ENCODE measurements at regions not wholly inside any gene's neighbourhood (a gene's known extent, or its start where the extent isn't known, plus 50 kb on each side); places are given as distances from the start of the nearest gene placed in this dataset.

GRCh38 chr1:229989591-229990248 is 77.3 kb upstream of the GALNT2 start:
- Histone ChIP-seq H3K27ac (ENCODE audit: low read length) (no peak overlapping the region), H2AFZ (ENCODE audit: low read length) (no peak overlapping the region), H3K79me2 (ENCODE audit: low read length) (no peaks in the 10 kb centered on the region), H3K4me1 (ENCODE audit: insufficient read depth, low read length) (no peaks in the 10 kb centered on the region), H3K9me3 (ENCODE audit: low read length) (no peaks in the 10 kb centered on the region), H3K27me3 (ENCODE audit: low read length) (peaks cover 54% of the 10 kb centered on the region; the same call in 1 of the 2 replicates), H3F3A (ENCODE audit: low read length, unreplicated experiment) (no peaks in the 10 kb centered on the region), H3K9me2 (replicated peaks; ENCODE audit: low read length) (no peaks in the 10 kb centered on the region), H3K36me3 (ENCODE audit: low read depth, low read length) (no peaks in the 10 kb centered on the region), H3K4me3 (ENCODE audit: low read length) (no peak overlapping the region), H3K4me2 (ENCODE audit: low read length) (no peak overlapping the region), H4K20me1 (ENCODE audit: low read length) (no peaks in the 10 kb centered on the region), H3K9ac (ENCODE audit: low read length) (no peak overlapping the region)
- intact Hi-C loops (cut with micrococcal nuclease): no loop called here
- TF ChIP-seq, protein P1, sequence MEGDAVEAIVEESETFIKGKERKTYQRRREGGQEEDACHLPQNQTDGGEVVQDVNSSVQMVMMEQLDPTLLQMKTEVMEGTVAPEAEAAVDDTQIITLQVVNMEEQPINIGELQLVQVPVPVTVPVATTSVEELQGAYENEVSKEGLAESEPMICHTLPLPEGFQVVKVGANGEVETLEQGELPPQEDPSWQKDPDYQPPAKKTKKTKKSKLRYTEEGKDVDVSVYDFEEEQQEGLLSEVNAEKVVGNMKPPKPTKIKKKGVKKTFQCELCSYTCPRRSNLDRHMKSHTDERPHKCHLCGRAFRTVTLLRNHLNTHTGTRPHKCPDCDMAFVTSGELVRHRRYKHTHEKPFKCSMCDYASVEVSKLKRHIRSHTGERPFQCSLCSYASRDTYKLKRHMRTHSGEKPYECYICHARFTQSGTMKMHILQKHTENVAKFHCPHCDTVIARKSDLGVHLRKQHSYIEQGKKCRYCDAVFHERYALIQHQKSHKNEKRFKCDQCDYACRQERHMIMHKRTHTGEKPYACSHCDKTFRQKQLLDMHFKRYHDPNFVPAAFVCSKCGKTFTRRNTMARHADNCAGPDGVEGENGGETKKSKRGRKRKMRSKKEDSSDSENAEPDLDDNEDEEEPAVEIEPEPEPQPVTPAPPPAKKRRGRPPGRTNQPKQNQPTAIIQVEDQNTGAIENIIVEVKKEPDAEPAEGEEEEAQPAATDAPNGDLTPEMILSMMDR (conservative IDR thresholded peaks at IDR 0.05; ENCODE audit: low read depth, low read length): no peak
- TF ChIP-seq EZH2 (IDR thresholded peaks at IDR 0.05; ENCODE audit: low read length, unreplicated experiment) (no peak), EZH2phosphoT487 (IDR thresholded peaks at IDR 0.05; ENCODE audit: borderline replicate concordance, low read length) (no peak)
- ChIA-PET POLR2A (ENCODE audit: unreplicated experiment) (interaction anchor here (0.6 kb wide), 1 partner anchor 96 kb away, joined by 4 read pairs; no protein-coding TSS in a partner anchor), CTCF (no interaction called here)
- DNase-seq (no peak), ATAC-seq (no peak)
- BruUV-seq (replicated peaks): no TSS peak

DNA sequence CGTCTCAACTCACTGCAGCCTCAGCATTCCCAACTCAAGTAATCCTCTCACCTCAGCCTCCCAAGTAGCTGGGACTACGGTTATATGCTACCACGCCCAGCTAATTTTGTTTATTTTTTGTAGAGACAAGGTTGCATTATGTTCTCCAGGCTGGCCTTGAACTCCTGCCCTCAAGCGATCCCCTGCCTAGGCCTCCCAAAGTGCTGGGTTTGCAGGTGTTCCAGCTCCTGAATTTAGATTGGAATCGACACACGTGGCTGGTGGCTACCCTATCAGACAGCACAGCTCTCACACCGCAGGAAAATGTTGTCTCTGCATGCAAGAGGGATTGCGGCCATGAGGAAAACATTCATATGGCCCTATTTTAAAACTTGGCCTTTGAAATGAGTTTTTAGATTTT is 76.7 kb upstream of the GALNT2 start:
- TF ChIP-seq, protein P1 (conservative IDR thresholded peaks at IDR 0.05; ENCODE audit: low read depth, low read length): no peak
- TF ChIP-seq EZH2 (IDR thresholded peaks at IDR 0.05; ENCODE audit: low read length, unreplicated experiment) (no peak), EZH2phosphoT487 (IDR thresholded peaks at IDR 0.05; ENCODE audit: borderline replicate concordance, low read length) (no peak)
- DNase-seq (no peak), ATAC-seq (no peak)
- Histone ChIP-seq H3K9ac (ENCODE audit: low read length) (no peak overlapping the region), H3K4me2 (ENCODE audit: low read length) (no peak overlapping the region), H3K9me3 (ENCODE audit: low read length) (no peaks in the 10 kb centered on the region), H3K9me2 (replicated peaks; ENCODE audit: low read length) (no peaks in the 10 kb centered on the region), H4K20me1 (ENCODE audit: low read length) (no peaks in the 10 kb centered on the region), H3K4me1 (ENCODE audit: insufficient read depth, low read length) (no peaks in the 10 kb centered on the region), H3K4me3 (ENCODE audit: low read length) (no peak overlapping the region), H3K79me2 (ENCODE audit: low read length) (no peaks in the 10 kb centered on the region), H3K36me3 (ENCODE audit: low read depth, low read length) (no peaks in the 10 kb centered on the region), H2AFZ (ENCODE audit: low read length) (no peak overlapping the region), H3K27ac (ENCODE audit: low read length) (no peak overlapping the region), H3K27me3 (ENCODE audit: low read length) (peaks cover 54% of the 10 kb centered on the region; the same call in 1 of the 2 replicates), H3F3A (ENCODE audit: low read length, unreplicated experiment) (no peaks in the 10 kb centered on the region)
- no TSS peak for BruUV-seq (replicated peaks)
- intact Hi-C loops (cut with micrococcal nuclease): no loop called here
- ChIA-PET CTCF (no interaction called here), POLR2A (ENCODE audit: unreplicated experiment) (no interaction called here)

GRCh38 chr1:229991104-229991513 is 75.9 kb upstream of the GALNT2 start:
- no TSS peak for BruUV-seq (replicated peaks)
- H3K9ac ChIP-seq (ENCODE audit: low read length): no peak overlapping the region
- intact Hi-C loops (cut with micrococcal nuclease): no loop called here
- no peaks in the 10 kb centered on the region for H3K4me1 ChIP-seq (ENCODE audit: insufficient read depth, low read length)
- H3K9me3 ChIP-seq (ENCODE audit: low read length): no peaks in the 10 kb centered on the region
- no peaks in the 10 kb centered on the region for H4K20me1 ChIP-seq (ENCODE audit: low read length)
- peaks cover 47% of the 10 kb centered on the region; the same call in 1 of the 2 replicates for H3K27me3 ChIP-seq (ENCODE audit: low read length)
- H3K79me2 ChIP-seq (ENCODE audit: low read length): no peaks in the 10 kb centered on the region
- H3K9me2 ChIP-seq (replicated peaks; ENCODE audit: low read length): no peaks in the 10 kb centered on the region
- no peaks in the 10 kb centered on the region for H3F3A ChIP-seq (ENCODE audit: low read length, unreplicated experiment)
- ChIA-PET POLR2A (ENCODE audit: unreplicated experiment) (interaction anchor here (0.6 kb wide), 1 partner anchor 65 kb away, joined by 4 read pairs; no protein-coding TSS in a partner anchor), CTCF (no interaction called here)
- H3K4me3 ChIP-seq (ENCODE audit: low read length): no peak overlapping the region
- no peaks in the 10 kb centered on the region for H3K36me3 ChIP-seq (ENCODE audit: low read depth, low read length)
- DNase-seq: no peak
- TF ChIP-seq, protein P1 (conservative IDR thresholded peaks at IDR 0.05; ENCODE audit: low read depth, low read length): no peak
- TF ChIP-seq EZH2 (IDR thresholded peaks at IDR 0.05; ENCODE audit: low read length, unreplicated experiment) (no peak), EZH2phosphoT487 (IDR thresholded peaks at IDR 0.05; ENCODE audit: borderline replicate concordance, low read length) (no peak)
- H2AFZ ChIP-seq (ENCODE audit: low read length): no peak overlapping the region
- ATAC-seq: no peak; the same call in 1 of the 2 replicates
- H3K4me2 ChIP-seq (ENCODE audit: low read length): no peak overlapping the region
- H3K27ac ChIP-seq (ENCODE audit: low read length): no peak overlapping the region
